GM19035 (cell line): ENCODE measurements at regions not wholly inside any gene's neighbourhood (a gene's known extent, or its start where the extent isn't known, plus 50 kb on each side); places are given as distances from the start of the nearest gene placed in this dataset.
A peak's percentile ranks its signal among the peaks of the same experiment; 100 is the strongest.
"Not testable (repeated sequence)": the region's sequence is repeated elsewhere in the genome, so short reads cannot be mapped to it uniquely, and the experiment has no call there.

Source experiments
- ATAC-seq: cut with Tn5 transposase; IDR thresholded peaks from one replicate; pipeline ENCODE4 v1.9.1; 2021; ENCODE audit not compliant: unreplicated experiment

DNA sequence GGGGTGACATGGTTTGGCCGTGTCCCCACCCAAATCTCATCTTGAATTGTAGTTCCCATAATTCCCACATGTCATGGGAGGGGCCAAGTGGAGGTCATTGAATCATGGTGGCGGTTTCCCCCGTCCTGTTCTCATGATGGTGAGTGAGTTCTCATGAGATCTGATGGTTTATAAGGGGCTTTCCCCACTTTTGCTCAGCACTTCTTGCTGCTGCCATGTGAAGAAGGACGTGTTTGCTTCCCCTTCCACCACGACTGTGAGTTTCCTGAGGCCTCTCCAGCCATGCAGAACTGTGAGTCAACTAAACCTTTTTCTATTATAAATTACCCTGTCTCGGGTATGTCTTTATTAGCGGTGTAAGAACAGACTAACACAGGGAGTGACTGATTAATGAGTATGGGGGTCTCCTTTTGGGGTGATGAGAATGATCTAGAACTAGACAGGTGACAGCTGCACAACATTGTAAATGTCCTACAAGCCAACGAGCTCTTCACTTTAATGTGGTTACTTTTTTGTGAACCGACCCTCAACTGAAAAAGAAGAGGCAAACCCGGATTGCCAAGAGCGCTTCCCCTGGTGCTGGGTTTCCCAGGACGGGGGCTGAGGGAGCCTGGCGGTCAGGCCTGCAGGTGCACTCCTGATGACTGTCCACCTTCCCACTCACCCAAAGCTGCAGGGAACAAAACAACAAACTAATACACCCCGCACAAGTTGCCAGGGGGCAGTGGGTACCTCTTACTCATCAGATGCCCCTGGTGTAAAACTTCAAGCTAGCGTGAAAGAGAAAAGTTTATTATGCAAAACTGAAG lies 90.1 kb downstream of the NCOR2 start:
- no peak for ATAC-seq

DNA sequence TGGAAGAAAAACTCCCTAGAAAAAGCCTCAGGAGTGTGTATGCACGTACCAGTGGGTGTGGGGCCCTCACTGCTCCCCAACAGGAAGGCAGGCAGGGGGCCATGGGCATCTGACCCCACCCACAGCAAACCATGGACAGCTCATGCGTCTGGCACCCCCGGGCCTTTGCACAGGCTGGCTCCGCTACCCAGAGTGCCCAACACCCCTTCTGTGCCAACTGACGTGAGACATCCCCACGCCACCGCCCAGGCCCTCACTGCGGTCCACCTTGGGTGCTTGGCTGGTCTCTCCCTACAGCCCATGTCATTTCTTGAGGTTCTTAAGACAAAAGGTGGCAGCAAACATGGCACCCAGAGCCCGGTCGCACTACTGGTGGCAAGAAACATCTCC lies 91.4 kb downstream of the NCOR2 start:
- no peak for ATAC-seq

GRCh38 chr12:124475295-124476010 lies 92.0 kb downstream of the NCOR2 start:
- no peak for ATAC-seq

GRCh38 chr12:124474709-124475108 lies 92.7 kb downstream of the NCOR2 start:
- ATAC-seq, result no peak

GRCh38 chr12:124472690-124473279 lies 94.6 kb downstream of the NCOR2 start:
- ATAC-seq, result no peak

- no peak for ATAC-seq
Measured at GRCh38 chr12:124471828-124472227, 95.6 kb downstream of the NCOR2 start.

GRCh38 chr12:124470806-124471205 lies 96.6 kb downstream of the NCOR2 start:
- ATAC-seq, result no peak

DNA sequence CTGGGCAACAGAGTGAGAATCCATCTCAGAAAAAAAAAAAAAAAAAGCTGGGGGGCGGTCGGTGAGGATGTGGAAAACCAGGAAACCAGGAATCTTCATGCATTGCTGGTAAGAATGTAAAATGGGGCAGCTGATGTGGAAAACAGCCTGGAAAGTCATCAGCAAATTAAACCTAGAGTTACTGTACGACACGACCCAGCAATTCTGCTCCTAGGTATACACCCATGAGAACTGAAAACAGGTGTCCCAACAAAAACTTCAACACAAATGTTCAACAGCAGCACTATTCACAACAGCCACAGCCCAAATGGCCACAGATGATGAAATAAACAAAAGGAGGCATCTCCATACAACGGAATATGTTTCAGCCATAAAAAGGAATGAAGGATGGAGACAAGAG lies 97.3 kb downstream of the NCOR2 start:
- no peak for ATAC-seq

DNA sequence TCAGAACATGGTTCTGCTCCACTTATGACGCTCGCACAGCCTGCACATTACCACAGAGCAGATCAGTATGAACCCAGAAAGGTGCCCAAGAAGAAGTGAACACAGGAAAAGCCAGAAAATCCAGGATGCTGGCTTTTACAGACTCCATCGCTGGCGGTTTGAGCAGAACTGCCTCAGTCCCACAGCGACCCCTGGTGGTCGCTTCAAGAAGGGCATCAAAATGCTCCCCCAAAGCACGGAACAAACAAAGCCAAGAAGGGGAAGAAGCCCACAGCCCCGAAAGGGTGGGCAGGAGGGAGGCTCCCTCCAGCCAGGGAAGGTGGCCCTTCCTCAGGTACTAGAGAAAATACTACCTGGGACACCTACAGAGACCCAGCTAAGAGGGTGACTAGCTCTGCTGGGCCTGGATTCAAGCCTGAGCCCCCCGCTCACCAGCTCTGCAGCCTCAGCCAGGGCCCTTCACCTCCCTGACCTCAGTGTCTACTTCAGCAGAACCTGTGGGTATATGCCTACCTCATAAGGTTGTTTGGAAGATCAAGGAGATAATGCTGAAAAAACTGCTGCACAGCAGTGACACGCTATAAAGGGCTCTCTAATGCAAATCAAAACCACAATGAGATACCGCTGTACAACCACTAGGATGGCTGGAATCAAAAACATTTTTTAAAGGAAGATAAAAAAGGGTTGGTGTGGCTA lies 98.1 kb downstream of the NCOR2 start:
- no peak for ATAC-seq

DNA sequence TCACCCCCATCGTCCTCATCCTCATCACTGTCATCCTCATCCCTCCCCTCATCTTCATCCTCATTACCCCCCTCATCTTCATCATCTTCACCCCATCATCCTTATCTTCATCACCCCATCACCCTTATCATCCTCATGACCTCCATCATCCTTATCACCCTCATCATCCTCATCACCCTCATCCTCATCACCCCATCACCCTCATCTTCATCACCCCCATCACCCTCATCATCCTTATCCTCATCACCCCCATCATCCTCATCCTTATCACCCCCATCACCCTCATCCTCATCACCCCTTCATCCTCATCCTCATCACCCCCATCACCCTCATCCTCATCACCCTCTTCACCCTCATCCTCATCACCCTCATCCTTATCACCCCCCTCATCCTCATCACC lies 99.9 kb downstream of the NCOR2 start:
- not testable (repeated sequence) for ATAC-seq

GRCh38 chr12:124466216-124467128 lies 100.9 kb downstream of the NCOR2 start:
- ATAC-seq, result peak; percentile 95

DNA sequence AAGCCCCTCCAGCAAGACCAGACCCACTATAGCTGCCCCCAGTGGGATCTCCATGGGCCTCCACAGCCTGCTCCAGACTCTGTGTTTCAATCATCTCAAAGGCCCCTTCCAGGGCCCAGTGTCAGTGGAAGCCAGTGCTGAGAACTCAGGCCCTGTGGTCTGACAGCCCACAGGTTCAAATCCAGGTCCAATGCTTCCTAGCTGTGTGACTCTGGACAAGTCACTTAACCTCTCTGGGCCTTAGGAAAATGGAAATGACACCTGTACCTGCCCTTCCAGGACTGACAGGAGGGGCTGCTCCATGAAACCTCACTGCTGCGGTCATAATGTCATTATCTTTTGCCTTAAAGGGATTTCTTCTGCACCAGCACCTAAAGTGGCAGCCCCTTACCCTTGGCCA lies 101.9 kb downstream of the NCOR2 start:
- no peak for ATAC-seq

DNA sequence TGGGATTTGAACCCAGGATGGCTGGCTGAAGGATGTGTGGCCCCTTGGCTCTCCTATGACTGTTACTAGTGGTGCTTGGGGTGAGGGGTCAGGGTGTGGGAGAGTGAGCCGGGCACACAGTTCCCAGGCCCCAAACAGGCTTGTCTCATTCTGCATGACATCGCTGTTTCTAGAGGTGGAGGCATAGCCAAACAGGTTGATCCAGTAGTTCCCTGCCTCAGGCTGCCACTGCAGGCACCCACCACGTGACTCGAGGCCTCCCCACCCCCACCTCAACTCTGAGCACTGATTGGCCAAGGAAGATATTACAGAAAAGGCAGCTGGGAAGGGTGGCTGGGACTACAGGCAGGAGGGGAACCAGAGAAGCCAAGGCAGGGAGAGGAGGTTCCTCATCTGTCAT lies 102.6 kb downstream of the NCOR2 start:
- ATAC-seq, result no peak

- no peak for ATAC-seq
Measured at GRCh38 chr12:124464062-124464461, 103.3 kb downstream of the NCOR2 start.

GRCh38 chr12:124463341-124463921 lies 104.0 kb downstream of the NCOR2 start:
- no peak for ATAC-seq

GRCh38 chr12:124462750-124463149 lies 104.7 kb downstream of the NCOR2 start:
- ATAC-seq, result no peak

DNA sequence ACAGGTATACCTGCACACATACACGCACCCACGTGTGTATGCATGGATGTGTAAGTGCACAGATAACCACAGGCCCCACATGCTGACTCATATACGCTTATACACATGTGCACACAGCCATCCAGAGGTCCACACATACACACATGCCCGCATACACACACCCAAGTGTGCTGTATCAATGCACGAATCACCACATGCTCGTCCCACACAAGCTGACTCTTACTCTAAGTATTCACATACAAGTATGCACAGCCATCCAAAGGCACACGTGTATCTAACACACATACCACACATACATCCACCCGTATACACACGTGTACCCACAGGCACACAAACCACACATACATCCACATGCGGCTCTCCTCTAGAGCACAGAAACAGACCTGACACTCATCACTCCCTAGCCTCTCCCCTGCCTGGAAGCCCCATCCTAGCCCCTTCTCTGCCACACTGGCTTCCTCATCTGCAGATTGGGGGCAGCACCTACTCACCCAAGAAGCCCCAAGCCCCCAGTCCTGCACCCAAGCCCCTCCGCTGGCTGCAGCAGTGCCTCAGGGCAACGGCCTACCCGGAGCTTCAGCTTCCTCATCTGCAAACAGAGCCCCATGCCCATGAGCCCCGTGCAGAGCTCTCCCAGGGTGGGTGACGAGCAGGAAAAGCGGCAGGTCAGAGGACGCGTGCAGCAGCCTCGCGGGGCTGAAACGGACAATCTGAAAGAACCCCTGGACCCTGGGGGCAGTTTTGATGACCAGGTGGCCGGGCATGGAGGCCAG lies 105.4 kb downstream of the NCOR2 start:
- ATAC-seq, result no peak

GRCh38 chr12:124461241-124461673 lies 106.2 kb downstream of the NCOR2 start:
- no peak for ATAC-seq

- ATAC-seq, result no peak
Measured at GRCh38 chr12:124460771-124461170, 106.6 kb downstream of the NCOR2 start.
